Choroid plexus epithelial cell (primary cell): ENCODE measurements at regions not wholly inside any gene's neighbourhood (a gene's known extent, or its start where the extent isn't known, plus 50 kb on each side); places are given as distances from the start of the nearest gene placed in this dataset.

Experiments used
- DNase-seq: peaks from one replicate; pipeline ENCODE4 v3.0.0-alpha.2; 2010; ENCODE audit warnings: low read depth
- H3K4me3 ChIP-seq: 2 replicates; pipeline ENCODE4 v1.5.1; 2011; ENCODE audit warnings: low read depth, mild to moderate bottlenecking, control low read depth, low read length, moderate library complexity
- TF ChIP-seq, protein P1 (sequence below): conservative IDR thresholded peaks from 2 replicates; pipeline ENCODE4 v1.5.1; 2011; ENCODE audit warnings: low read depth, mild to moderate bottlenecking, control low read depth, inconsistent platforms, low read length, moderate library complexity

DNA sequence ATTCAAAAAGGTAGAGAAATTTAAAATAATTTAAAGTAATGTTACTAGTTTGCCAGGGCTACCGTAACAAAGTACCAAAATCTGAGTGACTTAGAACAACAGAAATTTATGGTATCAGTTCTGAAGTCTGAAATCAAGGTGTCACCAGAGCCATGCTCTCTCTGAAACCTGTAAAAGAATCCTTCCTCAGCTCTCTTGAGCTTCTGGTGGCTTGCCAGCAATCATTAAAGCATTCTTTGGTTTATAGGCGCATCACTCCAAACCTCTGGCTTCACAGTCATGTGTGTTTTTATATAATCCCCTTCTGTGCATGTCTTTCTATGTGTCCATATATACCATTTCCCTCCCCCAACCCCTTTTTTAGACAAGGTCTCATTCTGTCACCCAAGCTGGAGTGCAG is 220.3 kb downstream of the COX7C start:
- no peak overlapping the region for H3K4me3 ChIP-seq
- no peak for DNase-seq
- TF ChIP-seq, protein P1, sequence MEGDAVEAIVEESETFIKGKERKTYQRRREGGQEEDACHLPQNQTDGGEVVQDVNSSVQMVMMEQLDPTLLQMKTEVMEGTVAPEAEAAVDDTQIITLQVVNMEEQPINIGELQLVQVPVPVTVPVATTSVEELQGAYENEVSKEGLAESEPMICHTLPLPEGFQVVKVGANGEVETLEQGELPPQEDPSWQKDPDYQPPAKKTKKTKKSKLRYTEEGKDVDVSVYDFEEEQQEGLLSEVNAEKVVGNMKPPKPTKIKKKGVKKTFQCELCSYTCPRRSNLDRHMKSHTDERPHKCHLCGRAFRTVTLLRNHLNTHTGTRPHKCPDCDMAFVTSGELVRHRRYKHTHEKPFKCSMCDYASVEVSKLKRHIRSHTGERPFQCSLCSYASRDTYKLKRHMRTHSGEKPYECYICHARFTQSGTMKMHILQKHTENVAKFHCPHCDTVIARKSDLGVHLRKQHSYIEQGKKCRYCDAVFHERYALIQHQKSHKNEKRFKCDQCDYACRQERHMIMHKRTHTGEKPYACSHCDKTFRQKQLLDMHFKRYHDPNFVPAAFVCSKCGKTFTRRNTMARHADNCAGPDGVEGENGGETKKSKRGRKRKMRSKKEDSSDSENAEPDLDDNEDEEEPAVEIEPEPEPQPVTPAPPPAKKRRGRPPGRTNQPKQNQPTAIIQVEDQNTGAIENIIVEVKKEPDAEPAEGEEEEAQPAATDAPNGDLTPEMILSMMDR: no peak

DNA sequence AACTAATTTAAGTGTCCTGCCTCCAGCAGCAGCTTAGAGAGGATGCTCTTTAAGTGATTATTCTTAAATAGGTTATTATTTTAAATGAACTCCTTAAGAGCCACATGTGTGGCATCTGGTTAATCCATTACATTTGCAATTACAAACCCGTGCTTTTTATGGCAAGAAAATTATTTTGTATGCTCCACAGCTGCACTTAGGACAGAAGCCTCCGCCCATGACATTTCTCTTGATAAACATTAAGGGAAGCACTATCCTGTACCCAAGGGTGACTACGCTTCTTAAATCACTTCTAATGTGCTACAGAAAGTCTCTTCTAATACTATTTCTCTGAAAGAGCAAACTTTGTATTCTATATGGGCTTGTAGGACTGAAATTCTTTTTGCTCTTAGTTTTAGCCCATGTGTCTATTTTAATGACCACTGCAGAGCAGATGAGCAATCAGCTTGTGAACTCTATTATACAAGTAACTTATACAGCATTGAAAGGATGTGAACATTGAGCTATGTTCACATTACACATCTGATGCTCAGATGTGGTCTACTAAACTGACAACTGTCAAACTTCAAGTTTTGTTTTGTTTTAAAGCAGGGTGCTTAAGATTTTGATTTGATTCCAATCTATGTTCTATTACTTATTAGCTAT is 223.4 kb downstream of the COX7C start:
- no peak overlapping the region for H3K4me3 ChIP-seq
- no peak for DNase-seq
- TF ChIP-seq, protein P1: no peak

DNA sequence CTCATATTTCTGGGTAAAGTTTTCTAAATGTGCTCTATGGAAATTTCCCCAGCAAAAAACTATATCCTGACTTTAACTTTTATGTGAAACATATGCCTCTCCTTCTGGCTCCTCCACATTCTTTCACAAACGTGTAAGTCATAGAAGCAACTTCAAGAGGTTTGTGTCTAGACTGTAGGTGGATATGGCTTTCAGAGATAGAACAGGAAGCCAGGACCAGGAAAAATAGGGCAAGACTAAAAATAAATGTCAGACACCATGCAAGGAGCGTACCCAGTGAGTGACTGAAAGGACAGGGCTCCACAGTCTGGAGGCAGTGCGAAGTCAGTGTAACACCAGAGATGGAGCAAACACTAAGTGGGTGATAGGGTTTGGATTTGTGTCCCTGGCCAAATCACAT is 240.7 kb downstream of the COX7C start:
- no peak overlapping the region for H3K4me3 ChIP-seq
- no peak for DNase-seq
- TF ChIP-seq, protein P1: no peak

DNA sequence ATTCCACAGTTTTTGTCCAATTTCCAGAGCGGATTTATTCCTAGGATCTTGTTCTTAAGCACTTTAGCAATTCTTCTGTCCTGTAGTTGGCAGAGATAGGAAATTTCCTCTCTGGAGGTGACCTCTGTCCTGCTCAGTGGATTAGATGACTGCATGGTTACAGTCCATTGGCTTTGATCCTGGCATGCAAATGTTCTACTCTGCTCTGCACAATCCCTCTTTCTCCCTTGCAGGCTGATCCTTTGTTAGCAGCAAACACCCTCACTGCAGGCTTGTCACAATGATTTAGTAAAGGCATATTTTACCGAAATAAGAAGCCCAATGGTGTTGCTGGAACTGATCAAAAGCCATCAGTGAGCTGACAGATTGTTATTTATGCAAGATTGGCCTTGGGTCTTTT is 243.8 kb downstream of the COX7C start:
- TF ChIP-seq, protein P1: no peak
- no peak overlapping the region for H3K4me3 ChIP-seq
- DNase-seq: no peak

DNA sequence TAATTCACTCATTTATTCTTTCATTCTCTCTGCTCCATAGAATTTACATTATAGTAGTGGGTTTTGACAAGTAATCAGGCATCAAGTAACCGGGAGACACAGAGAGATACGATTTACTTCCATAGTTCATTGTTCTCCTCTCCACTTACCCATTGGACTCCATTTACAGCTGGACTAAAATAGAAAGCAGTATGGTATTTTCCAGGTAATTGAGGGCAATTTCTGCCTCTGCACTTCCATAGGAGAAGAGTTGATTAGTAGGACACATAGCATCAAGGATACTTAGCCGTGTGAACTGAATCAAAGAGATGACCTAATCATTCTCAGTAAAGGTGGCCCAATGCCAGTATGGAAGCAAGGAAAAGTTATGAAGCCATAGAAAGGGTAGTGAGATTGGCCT is 244.4 kb downstream of the COX7C start:
- TF ChIP-seq, protein P1: no peak
- H3K4me3 ChIP-seq: no peak overlapping the region
- no peak for DNase-seq

- H3K4me3 ChIP-seq: no peak overlapping the region
- TF ChIP-seq, protein P1: no peak
- DNase-seq: no peak
Observed at GRCh38 chr5:86864051-86864450, 246.3 kb downstream of the COX7C start.

GRCh38 chr5:86865256-86865785 is 247.6 kb downstream of the COX7C start:
- DNase-seq: no peak
- TF ChIP-seq, protein P1: no peak
- H3K4me3 ChIP-seq: no peak overlapping the region
